Esophagus muscularis mucosa (tissue), 4 donors: ENCODE measurements at regions not wholly inside any gene's neighbourhood (a gene's known extent, or its start where the extent isn't known, plus 50 kb on each side); places are given as distances from the start of the nearest gene placed in this dataset.

Source experiments
- CTCF ChIP-seq, 3 experiments: fragments of 200-600 bp in 2 of 3; fragments of 450-650 bp in 1 of 3; sonication (generic) in 2 of 3; IDR thresholded peaks; one replicate each; pipeline ENCODE4 v1.5.1; 2017 to 2019; ENCODE audit warnings: antibody characterized with exemption in 3 of 3, mild to moderate bottlenecking in 2 of 3, moderate library complexity in 1 of 3
- EP300 ChIP-seq: sonication (generic); formaldehyde crosslinking; IDR thresholded peaks from one replicate; pipeline ENCODE4 v1.6.1; 2017; ENCODE audit warnings: antibody characterized with exemption
- POLR2A ChIP-seq: fragments of 450-650 bp; IDR thresholded peaks from one replicate; pipeline ENCODE4 v1.6.1; 2017; ENCODE audit warnings: antibody characterized with exemption, moderate library complexity, mild to moderate bottlenecking, low read depth

DNA sequence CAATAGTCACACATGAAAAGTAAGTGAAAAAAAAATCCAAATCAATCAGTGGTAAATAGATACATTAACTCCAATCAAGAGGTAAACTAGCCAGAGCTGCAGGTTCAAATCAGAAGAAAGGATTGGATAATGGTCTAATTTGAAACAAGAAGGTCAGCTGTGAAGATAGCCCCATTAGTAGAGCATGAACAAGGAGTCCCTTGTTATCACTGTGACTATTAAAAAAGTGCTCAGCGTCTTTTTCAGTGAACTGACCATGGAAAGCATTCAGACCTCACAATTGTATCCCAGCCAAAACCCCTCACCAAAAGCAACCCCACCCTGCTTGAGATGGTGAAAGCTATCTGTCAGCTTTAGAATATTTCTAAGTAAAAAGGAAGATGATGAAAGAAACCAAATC is 125.0 kb upstream of the EGLN3 start:
- TF ChIP-seq CTCF (IDR thresholded peaks at IDR 0.05) (no peak), POLR2A (no peak), EP300 (no peak)
